Adrenal gland (tissue), 5 donors: ENCODE measurements at regions not wholly inside any gene's neighbourhood (a gene's known extent, or its start where the extent isn't known, plus 50 kb on each side); places are given as distances from the start of the nearest gene placed in this dataset.

Experiments
- POLR2A ChIP-seq, 2 donors: fragments of 450-650 bp; IDR thresholded peaks; one replicate each; pipeline ENCODE4 v1.6.1; 2017; ENCODE audit warnings: antibody characterized with exemption in 2 of 2, mild to moderate bottlenecking in 2 of 2, moderate library complexity in 1 of 2
- TF ChIP-seq, protein P1 (sequence below), 6 experiments: fragments of 450-650 bp in 4 of 6; fragments of 200-600 bp in 2 of 6; sonication (generic) in 1 of 6; IDR thresholded peaks; 1 replicate in 5 of 6; 2 replicates in 1 of 6; pipeline versions ENCODE4 v1.5.1 to v1.8.0; 2016 to 2021; ENCODE audit warnings: antibody characterized with exemption in 6 of 6, mild to moderate bottlenecking in 2 of 6, moderate library complexity in 1 of 6
- donor health status: DM: no; HTN: no; CAD: no.

DNA sequence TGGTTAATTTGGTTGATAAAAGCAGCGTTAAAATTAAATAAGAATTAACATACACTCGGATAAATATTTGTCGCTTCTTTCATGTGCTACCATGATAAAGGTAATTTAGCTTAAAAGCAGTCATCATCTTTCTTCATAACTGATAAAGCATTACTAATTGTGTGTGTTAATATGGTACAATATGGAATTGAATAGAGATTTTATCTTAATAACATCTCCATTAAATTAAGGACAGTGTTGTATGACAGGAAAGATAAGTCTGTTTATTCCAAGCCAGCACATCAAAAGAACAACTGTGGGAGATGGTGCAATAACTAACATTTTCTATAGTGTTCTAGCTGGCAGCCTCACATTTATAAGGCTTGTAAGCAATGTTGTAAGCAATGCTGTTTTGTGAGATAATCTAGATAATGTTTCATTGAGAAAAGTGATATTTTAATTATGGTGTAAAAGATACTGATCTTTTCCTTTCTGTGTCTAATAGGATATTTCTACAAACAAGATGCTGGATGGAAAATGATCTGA lies 64.4 kb upstream of the AFF3 start:
- TF ChIP-seq, protein P1, sequence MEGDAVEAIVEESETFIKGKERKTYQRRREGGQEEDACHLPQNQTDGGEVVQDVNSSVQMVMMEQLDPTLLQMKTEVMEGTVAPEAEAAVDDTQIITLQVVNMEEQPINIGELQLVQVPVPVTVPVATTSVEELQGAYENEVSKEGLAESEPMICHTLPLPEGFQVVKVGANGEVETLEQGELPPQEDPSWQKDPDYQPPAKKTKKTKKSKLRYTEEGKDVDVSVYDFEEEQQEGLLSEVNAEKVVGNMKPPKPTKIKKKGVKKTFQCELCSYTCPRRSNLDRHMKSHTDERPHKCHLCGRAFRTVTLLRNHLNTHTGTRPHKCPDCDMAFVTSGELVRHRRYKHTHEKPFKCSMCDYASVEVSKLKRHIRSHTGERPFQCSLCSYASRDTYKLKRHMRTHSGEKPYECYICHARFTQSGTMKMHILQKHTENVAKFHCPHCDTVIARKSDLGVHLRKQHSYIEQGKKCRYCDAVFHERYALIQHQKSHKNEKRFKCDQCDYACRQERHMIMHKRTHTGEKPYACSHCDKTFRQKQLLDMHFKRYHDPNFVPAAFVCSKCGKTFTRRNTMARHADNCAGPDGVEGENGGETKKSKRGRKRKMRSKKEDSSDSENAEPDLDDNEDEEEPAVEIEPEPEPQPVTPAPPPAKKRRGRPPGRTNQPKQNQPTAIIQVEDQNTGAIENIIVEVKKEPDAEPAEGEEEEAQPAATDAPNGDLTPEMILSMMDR (IDR thresholded peaks at IDR 0.05) = no peak
- TF ChIP-seq POLR2A (IDR thresholded peaks at IDR 0.05) = no peak
